ENCODE measurements at regions not wholly inside any gene's neighbourhood (a gene's known extent, or its start where the extent isn't known, plus 50 kb on each side); places are given as distances from the start of the nearest gene placed in this dataset.

DNA sequence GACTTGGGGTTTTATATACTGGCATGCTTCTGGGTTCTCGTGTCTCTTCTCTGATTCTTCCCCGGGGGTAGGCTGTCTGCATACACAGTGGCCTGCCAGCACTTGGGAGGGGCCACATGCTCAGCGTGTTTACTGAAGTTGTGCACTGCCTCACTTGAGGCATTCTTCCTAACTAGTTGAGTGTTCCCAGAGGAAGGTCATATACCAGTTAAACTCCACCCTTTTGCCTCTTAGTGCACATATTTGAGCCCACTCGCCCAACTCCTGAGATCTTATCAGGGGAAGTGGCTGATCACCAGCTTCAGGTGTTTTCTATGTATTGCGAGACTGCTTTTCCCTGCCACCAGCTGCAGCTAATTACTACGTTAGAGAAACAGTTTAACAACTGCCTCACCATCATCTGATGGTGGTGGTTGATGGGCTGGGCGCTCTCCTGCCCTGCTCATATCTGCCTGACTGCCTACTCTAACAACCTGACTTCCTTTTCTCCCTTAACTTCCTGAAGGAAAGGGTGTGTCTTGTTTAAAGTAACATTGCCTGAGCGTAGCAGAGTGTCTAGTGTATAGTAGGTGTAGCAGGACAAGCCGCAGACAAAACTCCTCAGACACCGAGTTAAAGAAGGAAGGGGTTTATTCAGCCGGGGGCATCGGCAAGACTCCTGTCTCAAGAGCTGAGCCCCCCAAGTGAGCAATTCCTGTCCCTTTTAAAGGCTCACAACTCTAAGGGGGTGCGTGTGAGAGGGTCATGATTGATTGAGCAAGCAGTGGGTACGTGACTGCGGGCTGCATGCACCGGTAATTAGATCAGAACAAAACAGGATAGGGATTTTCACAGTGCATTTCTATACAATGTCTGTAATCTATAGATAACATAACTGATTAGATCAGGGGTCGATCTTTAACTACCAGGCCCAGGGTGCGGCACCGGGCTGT is 60.1 kb upstream of the CLINT1 start:
- TF ChIP-seq, protein P1, sequence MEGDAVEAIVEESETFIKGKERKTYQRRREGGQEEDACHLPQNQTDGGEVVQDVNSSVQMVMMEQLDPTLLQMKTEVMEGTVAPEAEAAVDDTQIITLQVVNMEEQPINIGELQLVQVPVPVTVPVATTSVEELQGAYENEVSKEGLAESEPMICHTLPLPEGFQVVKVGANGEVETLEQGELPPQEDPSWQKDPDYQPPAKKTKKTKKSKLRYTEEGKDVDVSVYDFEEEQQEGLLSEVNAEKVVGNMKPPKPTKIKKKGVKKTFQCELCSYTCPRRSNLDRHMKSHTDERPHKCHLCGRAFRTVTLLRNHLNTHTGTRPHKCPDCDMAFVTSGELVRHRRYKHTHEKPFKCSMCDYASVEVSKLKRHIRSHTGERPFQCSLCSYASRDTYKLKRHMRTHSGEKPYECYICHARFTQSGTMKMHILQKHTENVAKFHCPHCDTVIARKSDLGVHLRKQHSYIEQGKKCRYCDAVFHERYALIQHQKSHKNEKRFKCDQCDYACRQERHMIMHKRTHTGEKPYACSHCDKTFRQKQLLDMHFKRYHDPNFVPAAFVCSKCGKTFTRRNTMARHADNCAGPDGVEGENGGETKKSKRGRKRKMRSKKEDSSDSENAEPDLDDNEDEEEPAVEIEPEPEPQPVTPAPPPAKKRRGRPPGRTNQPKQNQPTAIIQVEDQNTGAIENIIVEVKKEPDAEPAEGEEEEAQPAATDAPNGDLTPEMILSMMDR (IDR thresholded peaks at IDR 0.05) = no peak
- ATAC-seq (no peak), DNase-seq (no peak), FAIRE-seq (no peak)
- 48 to 52% methylated on average over 19 of the region's 19 CpGs for WGBS, 2 donors
- H3K9me3 ChIP-seq = no peaks in the 10 kb centered on the region
- H3K27ac ChIP-seq = peak overlapping the region in 3 of 4 donors; percentile 4 to 47 (median 34)
- no peaks in the 10 kb centered on the region for H3K27me3 ChIP-seq
- intact Hi-C loops (cut with DNase I) = no loop called here
- peaks cover 9 to 19% (median 19%) of the 10 kb centered on the region in 3 donors for H3K4me1 ChIP-seq
- H3K4me3 ChIP-seq = no peak overlapping the region
- no peaks in the 10 kb centered on the region for H3K36me3 ChIP-seq

DNA sequence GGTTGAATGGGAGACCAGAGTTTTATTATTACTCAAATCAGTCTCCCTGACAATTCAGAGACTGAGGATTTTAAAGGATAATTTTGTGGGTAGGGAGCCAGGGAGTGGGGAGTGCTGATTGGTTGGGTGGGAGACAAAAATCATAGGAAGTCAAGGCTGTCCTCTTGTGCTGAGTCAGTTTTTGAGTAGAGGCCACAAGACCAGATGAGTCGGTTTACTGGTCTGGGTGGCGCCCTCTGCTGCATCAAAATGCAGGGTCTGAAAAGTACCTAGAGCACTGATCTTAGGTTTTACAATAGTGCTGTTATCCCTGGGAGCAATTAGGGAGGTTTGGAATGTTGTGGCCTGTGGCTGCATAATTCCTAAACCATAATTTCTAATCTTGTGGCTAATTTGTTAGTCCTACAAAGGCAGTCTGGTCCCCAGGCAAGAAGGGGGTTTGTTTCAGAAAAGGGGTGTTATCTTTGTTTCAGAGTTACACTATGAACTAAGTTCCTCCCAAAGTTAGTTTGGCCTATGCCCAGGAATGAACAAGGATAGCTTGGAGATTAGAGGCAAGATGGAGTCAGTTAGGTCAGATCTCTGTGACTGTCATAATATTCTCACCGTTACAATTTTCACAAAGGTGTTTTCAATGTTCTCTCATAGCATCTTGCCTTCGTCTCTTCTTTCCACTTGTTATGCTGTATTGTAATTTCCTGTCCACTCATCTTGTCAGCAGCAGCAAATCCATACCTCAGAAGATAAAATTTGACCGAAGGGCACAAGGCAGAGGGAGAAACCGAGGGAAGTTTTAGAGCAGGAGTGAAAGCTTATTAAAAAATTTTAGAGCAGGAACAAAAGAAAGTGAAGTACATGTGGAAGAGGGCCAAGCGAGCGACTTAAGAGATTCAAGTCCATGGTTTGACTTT is 59.2 kb upstream of the CLINT1 start:
- Histone ChIP-seq H3K9me3 (no peaks in the 10 kb centered on the region), H3K4me3 (no peak overlapping the region), H3K4me1 (peaks cover 9 to 19% (median 19%) of the 10 kb centered on the region in 3 donors), H3K27ac (peak overlapping the region in 3 of 4 donors; percentile 12 to 47 (median 34)), H3K27me3 (no peaks in the 10 kb centered on the region), H3K36me3 (no peaks in the 10 kb centered on the region)
- ATAC-seq (peak; percentile 31 to 68 (median 63)), FAIRE-seq (no peak), DNase-seq (peak in 5 of 6 donors; percentile 48 to 71 (median 61))
- TF ChIP-seq, protein P1 (IDR thresholded peaks at IDR 0.05) = peak in 3 of 4 donors; percentile 12 to 32 (median 12)
- WGBS, 2 donors = 66 to 72% methylated on average over 8 of the region's 8 CpGs
- intact Hi-C loops (cut with DNase I) = no loop called here

DNA sequence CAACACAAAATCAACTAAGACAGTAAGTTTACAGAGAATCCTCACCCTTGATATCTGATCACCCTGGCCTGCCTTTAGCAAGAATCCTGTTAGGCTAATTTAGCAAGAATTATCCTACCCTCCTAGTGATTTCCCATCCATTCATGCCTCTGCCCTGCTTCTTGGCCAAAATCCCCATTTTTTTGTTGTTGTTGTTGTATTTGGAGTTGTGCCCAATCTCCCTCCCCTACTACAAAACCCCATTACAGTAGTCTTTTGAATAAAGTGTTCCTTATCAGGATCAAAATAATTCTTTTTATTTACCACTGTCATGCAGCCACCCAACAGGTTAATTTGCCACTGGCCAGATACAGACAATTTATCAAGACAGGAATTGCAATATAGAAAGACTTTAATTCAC is 58.5 kb upstream of the CLINT1 start:
- peak in 2 of 4 donors; percentile 14 to 42 for ATAC-seq

DNA sequence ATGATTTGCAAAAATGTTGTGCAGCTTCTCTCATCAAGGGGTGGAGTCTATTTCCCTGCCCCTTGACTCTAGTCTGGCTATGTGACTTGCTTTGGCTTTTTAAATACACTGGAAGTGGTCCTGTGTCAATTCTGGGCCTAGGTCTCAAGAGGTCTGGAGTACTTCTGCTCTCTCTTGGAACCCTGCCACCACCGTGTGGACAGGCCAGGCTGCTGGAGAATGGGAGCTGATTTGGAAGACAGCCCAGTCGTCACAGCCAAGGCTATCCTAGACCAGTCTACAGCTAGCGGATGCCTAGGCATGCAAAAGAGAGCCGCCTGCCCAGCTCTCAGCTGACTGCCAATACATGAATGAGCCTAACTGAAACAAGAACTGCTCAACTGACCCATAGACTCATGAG is 56.7 kb upstream of the CLINT1 start:
- Histone ChIP-seq H3K36me3 (no peaks in the 10 kb centered on the region), H3K4me3 (no peak overlapping the region), H3K9me3 (no peaks in the 10 kb centered on the region), H3K27ac (peak overlapping the region in 1 of 4 donors; percentile 57), H3K4me1 (peaks cover 9 to 19% (median 19%) of the 10 kb centered on the region in 3 donors), H3K27me3 (no peaks in the 10 kb centered on the region)
- peak; percentile 88 to 94 (median 90) for ATAC-seq
- peak; percentile 83 to 96 (median 92) for DNase-seq
- FAIRE-seq = no peak
- WGBS, 2 donors = 3 to 6% methylated on average over 4 of the region's 4 CpGs
- intact Hi-C loops (cut with DNase I) = no loop called here
- TF ChIP-seq, protein P1 (IDR thresholded peaks at IDR 0.05) = no peak

More for the DNA sequence above, 58.5 kb upstream of the CLINT1 start:
- no peak for DNase-seq
- Histone ChIP-seq H3K36me3 (no peaks in the 10 kb centered on the region), H3K9me3 (no peaks in the 10 kb centered on the region), H3K27me3 (no peaks in the 10 kb centered on the region), H3K4me3 (no peak overlapping the region), H3K4me1 (peaks cover 9 to 19% (median 19%) of the 10 kb centered on the region in 3 donors), H3K27ac (peak overlapping the region in 2 of 4 donors; percentile 12 to 47)
- TF ChIP-seq, protein P1 (IDR thresholded peaks at IDR 0.05) = no peak
- intact Hi-C loops (cut with DNase I) = no loop called here
- no peak for FAIRE-seq

Data from pancreas (tissue), 10 donors.